AG09309 (cell line): ENCODE measurements at regions not wholly inside any gene's neighbourhood (a gene's known extent, or its start where the extent isn't known, plus 50 kb on each side); places are given as distances from the start of the nearest gene placed in this dataset.
"Not testable (repeated sequence)": the region's sequence is repeated elsewhere in the genome, so short reads cannot be mapped to it uniquely, and the experiment has no call there.

Source experiments
- DNase-seq: peaks from one replicate; pipeline ENCODE4 v3.0.0-alpha.2; 2010; ENCODE audit warnings: low read depth
- H3K4me3 ChIP-seq: 2 replicates; pipeline ENCODE4 v1.5.1; 2011; ENCODE audit warnings: mild to moderate bottlenecking, low read depth, low read length, moderate library complexity; ENCODE audit not compliant: control insufficient read depth
- CTCF ChIP-seq: IDR thresholded peaks from 2 replicates; pipeline ENCODE4 v1.5.1; 2011; ENCODE audit warnings: mild to moderate bottlenecking, low read depth, low read length, inconsistent platforms; ENCODE audit not compliant: insufficient read depth, control insufficient read depth; ENCODE audit errors: missing control alignments

DNA sequence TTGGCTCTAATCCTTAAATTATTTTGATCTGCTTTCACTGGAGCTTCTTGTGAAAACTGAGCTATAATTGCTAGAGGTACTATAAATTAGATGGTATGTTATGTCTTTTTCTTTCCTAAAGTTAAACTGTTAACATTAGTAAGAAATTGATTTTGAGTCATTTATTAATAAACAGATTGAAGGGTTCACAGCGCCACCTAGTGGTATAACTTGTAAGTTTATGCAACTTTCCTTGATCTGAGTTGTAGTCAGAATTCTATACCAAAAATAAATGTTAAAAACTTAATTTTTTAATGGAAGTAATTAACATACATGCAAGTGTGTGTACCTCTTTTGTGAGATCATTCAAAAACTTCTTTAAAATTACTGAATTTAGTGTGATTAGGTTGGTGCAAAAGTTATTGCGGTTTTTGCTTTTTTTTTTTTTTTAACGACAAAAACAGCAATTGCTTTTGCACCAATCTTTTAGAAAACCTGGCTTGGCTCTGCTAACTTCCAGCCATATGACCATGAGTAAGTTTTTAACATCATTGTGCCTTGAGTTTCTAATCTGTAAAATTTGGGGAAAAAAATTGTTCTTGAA is 151.5 kb downstream of the CENPC start:
- no peak overlapping the region for H3K4me3 ChIP-seq
- peak; percentile 7 for DNase-seq
- TF ChIP-seq CTCF, result peak; percentile 31

- no peak for TF ChIP-seq CTCF
- no peak for DNase-seq
- H3K4me3 ChIP-seq, result no peak overlapping the region
These were observed 152.3 kb downstream of the CENPC start for GRCh38 chr4:67393007-67393406.

DNA sequence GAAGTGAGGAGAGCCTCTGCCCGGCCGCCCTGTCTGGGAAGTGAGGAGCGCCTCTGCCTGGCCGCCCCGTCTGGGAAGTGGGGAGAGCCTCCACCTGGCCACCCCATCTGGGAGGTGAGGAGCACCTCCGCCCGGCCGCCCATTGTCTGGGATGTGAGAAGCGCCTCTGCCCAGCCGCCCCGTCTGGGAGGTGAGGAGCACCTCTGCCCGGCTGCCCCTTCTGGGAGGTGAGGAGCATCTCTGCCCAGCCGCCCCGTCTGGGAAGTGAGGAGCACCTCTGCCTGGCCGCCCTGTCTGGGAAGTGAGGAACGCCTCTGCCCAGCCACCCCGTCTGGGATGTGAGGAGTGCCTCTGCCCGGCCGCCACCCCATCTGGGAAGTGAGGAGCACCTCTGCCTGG is 163.9 kb downstream of the CENPC start:
- not testable (repeated sequence) for H3K4me3 ChIP-seq, DNase-seq

DNA sequence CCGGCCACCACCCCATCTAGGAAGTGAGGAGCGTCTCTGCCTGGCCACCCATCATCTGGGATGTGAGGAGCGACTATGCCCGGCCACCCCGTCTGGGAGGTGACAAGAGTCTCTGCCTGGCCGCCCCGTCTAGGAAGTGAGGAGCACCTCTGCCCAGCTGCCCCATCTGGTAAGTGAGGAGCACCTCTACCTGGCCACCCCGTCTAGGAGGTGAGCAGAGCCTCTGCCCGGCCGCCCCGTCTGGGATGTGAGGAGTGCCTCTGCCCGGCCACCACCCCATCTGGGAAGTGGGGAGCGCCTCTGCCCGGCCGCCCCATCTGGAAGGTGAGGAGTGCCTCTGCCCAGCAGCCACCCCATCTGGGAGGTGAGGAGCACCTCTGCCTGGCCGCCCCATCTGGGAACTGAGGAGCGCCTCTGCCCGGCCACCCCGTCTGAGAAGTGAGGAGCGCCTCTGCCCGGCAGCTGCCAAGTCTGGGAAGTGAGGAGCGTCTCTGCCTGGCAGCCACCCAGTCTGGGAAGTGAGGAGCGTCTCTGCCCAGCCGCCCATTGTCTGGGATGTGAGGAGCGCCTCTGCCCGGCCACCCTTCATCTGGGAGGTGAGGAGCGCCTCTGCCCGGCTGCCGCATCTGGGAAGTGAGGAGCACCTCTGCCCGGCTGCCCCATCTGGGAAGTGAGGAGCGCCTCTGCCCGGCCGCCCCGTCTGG is 164.4 kb downstream of the CENPC start:
- not testable (repeated sequence) for H3K4me3 ChIP-seq

GRCh38 chr4:67380154-67380553 is 165.1 kb downstream of the CENPC start:
- no peak for DNase-seq
- H3K4me3 ChIP-seq, result no peak overlapping the region
- no peak for TF ChIP-seq CTCF

More for the DNA sequence above, 164.4 kb downstream of the CENPC start:
- not testable (repeated sequence) for DNase-seq

DNA sequence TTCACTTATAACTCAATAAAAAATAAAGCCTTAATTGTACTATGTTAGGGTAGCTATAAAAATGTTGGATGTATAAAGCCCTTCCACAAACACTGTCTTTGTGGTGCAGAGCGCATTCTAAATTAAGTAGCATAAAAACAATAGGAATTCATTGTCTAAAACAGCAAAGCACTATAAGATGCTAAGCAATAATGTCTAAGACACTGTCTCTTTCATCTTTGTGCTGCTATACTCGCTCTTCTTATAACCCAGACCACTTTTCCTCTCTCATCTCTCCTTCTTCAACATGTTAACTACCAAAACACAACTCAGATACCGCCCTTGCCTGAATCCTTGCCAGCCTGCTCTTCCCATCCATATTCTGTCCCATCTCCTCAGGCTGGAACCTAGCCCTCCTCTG is 170.0 kb downstream of the CENPC start:
- no peak overlapping the region for H3K4me3 ChIP-seq
- no peak for DNase-seq
- TF ChIP-seq CTCF, result no peak

DNA sequence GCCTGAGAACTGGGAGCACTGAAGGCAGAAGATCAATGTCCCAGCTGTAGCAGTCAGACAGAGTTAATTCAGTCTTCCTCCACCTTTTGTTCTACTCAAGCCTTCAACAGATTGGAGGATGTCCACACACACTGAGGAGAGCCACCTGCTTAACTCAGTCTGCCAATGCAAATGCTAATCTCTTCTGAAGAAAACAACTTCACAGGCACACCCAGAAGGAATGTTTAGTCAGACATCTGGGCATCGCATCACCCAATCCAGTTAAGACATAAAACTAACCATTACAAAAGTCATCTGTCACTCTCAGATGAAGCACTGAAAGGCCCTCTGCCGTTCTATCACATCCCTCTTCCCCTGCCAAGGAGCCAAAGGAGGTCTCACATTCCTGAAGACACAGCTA is 173.7 kb downstream of the CENPC start:
- TF ChIP-seq CTCF, result no peak
- no peak for DNase-seq
- H3K4me3 ChIP-seq, result no peak overlapping the region
